ENCODE measurements at regions not wholly inside any gene's neighbourhood (a gene's known extent, or its start where the extent isn't known, plus 50 kb on each side); places are given as distances from the start of the nearest gene placed in this dataset.
"Not testable (repeated sequence)": the region's sequence is repeated elsewhere in the genome, so short reads cannot be mapped to it uniquely, and the experiment has no call there.

GRCh38 chr7:106713452-106713851 is 52.5 kb upstream of the CCDC71L start:
- not testable (repeated sequence) for DNase-seq (ENCODE audit: low read depth in 3 of 3)

- DNase-seq (ENCODE audit: low read depth in 3 of 3) = not testable (repeated sequence)
These were observed 53.9 kb upstream of the CCDC71L start for GRCh38 chr7:106714590-106715442.

GRCh38 chr7:106715730-106716129 is 54.8 kb upstream of the CCDC71L start:
- DNase-seq (ENCODE audit: low read depth in 3 of 3) = no peak

DNA sequence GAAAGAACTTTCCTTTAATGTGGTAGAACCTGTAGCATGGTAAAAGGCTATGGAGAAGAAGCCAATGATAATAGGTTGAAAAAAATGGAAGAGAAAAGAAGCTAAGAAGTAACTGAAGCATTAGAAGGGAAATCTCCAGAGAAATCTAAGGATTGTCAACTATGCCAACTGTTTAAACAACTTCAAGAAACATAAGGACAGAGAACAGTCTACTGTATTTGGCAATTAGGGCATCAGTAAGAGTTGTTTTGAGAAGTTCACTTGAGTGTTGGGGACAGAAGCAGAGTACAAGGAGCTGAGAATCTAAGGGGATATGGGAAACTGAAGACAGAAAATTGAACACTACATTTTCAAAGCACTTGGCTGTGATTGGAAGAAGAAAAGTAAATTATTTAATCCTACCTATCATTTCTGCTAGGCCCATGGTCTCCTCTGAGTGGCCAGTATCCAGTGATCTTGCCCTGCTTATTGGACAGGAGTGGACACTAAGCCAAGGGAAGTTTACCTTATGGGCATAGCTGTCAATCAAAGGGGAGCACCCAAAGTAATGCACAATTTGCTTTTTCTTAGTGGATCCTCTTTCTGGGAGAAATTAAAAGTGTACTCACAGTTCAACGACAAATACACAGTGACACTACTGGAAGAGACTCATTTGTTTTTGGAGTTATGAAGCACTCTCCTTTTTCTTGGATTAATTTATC is 56.4 kb upstream of the CCDC71L start:
- DNase-seq (ENCODE audit: low read depth in 3 of 3) = no peak

DNA sequence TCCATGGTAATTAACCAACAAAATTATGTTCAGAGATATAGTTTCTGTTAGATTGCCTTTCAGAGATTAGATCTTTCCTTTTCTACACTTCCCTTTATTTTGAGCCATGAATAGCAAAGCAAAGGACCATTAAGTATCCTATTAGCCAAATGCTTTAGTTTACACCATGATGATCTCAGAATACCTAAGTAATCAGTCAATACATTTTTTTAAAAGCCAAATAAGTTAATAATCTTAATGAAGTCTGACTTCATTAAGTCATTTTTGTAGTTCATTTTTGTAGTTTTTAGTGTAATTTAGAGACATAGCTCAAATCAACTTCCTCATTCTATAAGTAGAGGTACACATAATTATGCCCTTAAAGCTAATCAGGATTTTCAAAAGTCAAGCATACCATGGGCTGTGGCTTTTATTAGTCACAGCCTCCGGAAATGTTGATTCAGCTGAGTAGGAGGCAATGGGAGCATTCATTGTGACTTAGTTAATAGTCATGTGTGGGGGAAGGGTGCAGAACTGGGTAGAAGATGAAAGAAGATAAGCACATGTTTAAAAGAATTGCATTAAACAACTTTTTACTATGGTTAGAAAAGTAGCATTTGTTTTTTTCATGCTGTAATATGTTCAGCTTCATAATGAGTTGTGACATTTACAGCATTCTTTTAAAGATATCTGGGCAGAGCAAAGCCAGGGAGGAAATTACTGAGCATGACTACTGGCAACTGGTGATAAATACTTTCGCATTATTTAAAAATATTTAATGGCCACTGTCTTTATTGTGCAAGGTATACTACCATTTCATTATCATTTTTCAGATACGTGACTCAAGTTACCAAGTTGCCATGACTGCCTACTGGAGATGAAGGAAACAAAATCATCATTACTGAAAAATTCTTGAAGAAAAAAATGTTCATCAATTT is 57.3 kb upstream of the CCDC71L start:
- DNase-seq (ENCODE audit: low read depth in 3 of 3) = peak; percentile 66 to 86 (median 72)

- no peak for DNase-seq (ENCODE audit: low read depth in 3 of 3)
These were observed 59.7 kb upstream of the CCDC71L start for GRCh38 chr7:106720641-106721040.

DNA sequence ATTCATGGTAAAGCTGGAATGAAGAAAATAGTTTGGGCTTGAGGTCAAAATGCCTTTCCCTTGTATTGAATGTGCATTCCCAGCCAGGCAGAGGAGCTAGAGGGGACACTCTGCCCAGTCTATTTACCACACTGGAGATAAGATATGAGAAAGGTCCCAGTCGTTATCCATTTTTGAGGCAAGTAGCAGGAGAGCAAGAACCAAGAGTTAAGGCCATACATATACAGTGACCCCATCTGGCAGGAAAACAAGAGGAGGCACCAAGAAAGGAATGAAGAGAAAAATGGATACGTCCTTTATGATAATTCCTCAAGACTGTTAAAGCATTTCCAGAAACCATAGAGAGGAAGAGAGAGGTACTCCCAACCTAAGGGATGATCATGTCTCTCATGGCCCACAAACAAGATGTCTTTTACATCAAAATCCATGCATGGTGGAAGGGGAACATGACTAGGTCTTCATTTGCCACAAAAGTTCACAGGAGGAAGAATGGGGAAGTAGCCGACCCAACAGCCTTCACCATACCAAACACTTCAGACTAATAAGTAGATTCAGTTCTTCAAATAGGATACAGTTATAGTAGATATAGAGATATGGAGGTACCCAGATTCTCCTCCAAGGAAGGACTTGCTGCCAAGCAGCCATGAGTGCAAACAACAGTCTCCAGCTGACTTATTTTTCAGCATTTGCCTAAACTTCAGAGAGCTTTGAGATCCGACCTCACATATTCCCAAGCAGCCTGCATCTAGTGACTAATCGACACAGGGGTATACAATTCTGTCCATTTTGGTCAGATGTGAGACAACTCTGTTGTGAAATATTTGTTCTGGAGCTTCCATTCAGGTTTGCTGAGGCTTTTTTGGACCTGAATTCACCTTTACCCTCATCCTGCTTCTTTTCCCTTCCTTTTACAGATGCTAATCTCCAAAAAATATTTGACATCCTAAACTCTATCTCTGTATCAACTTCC is 61.1 kb upstream of the CCDC71L start:
- DNase-seq (ENCODE audit: low read depth in 3 of 3) = no peak

DNA sequence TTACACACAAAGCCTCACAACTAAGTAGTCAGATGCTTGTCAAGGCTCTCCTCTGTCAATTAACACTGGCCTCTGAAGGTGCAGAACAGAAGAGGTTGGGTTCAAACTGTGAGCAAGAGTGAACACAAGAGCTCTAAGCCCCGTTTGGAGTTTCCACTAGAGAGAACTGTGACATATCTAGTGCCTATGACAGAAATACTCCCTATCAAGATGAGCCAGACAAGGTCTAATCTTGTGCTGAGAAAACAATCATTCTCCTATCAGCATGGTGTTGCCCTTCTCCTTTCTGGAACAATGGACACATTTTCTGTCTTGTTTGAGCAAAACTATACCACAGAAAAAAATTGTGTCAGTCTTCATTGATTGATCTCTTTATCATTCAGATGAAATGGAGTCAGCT is 62.4 kb upstream of the CCDC71L start:
- no peak for DNase-seq (ENCODE audit: low read depth in 3 of 3)

DNA sequence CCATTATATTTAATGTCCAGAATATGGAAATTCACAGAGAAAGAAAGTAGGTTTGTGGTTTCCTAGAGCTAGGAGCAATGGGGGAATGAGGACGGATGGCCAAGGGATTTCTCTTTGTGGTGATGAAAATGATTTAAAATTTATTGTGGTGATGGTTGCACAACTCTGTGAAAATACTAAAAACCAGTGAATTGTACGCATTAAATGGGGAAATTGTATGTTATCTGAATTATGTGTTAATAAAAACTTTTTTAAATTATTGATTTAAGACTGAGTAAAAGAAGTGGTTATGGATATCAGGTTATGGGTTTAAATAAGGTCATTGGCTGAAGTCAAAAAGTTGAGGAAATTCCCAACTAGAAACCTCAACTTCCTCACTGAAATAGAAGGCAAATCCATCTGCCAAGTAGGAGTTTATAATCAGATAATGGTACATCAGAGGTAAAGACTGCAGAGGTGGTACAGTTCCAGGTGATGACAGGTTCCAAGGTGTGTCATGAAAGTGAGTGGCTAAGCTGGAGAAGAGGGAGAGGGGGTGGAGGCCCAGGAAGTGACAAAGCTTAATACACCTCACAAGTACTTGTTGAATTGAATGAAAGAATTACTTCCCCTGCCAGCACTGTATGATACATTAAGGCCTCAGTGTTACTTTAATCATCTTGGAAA is 68.9 kb upstream of the CCDC71L start:
- DNase-seq (ENCODE audit: low read depth in 3 of 3) = no peak

- DNase-seq (ENCODE audit: low read depth in 3 of 3) = no peak
These were observed 70.2 kb upstream of the CCDC71L start for GRCh38 chr7:106731187-106731586.

DNA sequence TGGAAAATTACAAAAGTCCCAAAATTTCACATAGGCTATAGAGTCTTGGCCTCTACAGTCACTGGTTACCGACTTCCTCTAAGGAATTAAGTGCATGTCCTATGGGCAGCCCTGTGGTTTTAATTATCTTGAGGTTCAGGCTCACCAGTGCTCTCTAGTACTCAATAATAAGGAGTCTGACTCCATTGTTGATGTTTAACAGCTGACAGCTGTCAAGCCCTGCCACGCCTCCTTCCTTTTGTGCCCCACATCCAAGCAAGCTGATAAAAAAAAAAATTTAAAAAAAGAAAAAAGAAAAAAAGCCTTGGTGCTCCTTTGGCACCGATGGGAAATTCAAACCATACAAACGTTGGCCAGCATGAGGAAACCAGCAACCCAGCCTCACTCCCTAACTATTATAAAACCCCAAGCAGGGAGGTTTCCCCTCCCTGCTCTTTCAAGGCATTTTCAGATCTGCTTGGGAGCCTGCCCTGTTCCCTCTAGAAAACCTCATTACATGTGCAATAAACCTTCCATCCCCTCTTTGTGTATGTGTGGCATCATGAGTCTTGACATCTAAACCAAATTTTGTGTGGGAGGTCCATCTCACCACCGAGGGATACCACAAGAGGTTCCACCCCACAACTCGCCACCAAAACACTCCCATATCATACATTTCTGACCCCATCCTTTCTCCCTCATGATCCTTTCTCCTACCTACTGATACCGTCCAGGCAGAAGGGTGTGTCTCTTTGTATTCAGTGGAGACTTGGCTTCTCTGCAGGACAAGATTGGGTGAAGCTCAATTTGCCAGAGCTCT is 70.9 kb upstream of the CCDC71L start:
- DNase-seq (ENCODE audit: low read depth in 3 of 3) = no peak

DNA sequence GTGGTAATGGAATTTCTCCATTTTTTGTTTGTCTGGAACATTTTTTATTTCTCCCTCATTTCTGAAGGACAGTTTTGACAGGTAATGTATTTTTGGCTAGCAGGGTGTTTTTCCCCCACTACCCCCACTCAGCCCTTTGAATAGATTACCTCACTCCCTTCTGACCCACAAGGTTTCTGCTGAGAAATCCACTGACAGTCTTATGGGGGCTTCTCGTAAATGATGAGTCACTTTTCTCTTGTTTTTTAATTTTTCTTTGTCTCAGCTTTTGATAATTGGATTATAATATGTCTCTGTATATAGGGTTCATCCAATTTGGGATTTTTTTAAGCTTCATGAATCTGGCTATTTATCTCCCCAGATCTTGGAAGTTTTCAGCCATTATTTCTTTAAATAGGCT is 74.7 kb upstream of the CCDC71L start:
- DNase-seq (ENCODE audit: low read depth in 3 of 3) = no peak

DNA sequence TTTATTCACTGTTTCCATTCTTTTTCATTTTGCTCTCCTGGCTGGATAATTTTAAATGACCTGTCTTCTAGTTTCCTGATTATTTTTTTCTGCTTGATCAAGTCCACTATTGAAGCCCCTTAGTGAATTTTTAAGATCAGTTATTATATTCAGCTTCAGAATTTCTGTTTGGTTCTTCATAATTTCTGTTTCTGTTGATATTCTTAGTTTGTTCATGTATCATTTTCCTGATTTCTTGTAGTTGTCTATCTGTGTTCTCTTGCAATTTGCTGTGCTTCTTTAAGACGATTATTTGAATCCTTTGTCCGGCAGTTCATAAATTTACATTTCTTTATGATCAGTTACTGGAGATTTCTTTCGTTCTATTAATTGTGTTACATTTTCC is 75.2 kb upstream of the CCDC71L start:
- no peak for DNase-seq (ENCODE audit: low read depth in 3 of 3)

- DNase-seq (ENCODE audit: low read depth in 3 of 3) = peak in 2 of 3 experiments; percentile 34 to 44
These were observed 75.7 kb upstream of the CCDC71L start for GRCh38 chr7:106736508-106737201.

- no peak for DNase-seq (ENCODE audit: low read depth in 3 of 3)
These were observed 76.2 kb upstream of the CCDC71L start for GRCh38 chr7:106737202-106737562.

DNA sequence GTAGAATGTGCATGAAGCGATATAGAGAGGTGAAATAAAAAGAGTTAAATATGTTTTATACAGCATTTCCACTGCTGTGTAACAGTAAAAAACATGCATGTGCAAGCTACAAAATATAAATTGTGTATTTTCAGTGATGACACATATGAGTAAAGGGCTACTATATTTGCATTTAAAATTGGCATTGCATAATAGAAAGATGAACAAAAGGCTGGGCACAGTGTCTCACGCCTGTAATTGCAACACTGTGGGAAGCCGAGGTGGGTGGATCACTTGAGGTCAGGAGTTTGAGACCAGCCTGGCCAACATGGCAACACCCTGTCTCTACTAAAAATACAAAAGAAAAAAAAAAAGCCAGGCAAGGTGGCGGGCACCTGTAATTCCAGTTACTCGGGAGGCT is 79.8 kb upstream of the CCDC71L start:
- DNase-seq (ENCODE audit: low read depth in 3 of 3) = no peak

GRCh38 chr7:106744563-106745091 is 83.7 kb upstream of the CCDC71L start:
- no peak for DNase-seq (ENCODE audit: low read depth in 3 of 3)

- DNase-seq (ENCODE audit: low read depth in 3 of 3) = not testable (repeated sequence)
These were observed 86.3 kb upstream of the CCDC71L start for GRCh38 chr7:106747301-106747700.

- DNase-seq (ENCODE audit: low read depth in 3 of 3) = no peak
These were observed 86.8 kb upstream of the CCDC71L start for GRCh38 chr7:106747804-106748203.

Data from stimulated activated CD4-positive, alpha-beta T cell treated with anti-CD3 and anti-CD28 coated beads, TNF-alpha, amount 100 ng/mL, for 24 hours (primary cell).